ENCODE measurements at regions not wholly inside any gene's neighbourhood (a gene's known extent, or its start where the extent isn't known, plus 50 kb on each side); places are given as distances from the start of the nearest gene placed in this dataset.

- CTCF ChIA-PET: no interaction called here
- no peak for DNase-seq (ENCODE audit: low read depth, low spot score)
- TF ChIP-seq CTCF (IDR thresholded peaks at IDR 0.05; ENCODE audit: insufficient read depth, low read length, missing control alignments): no peak
- H3K4me3 ChIP-seq (ENCODE audit: low read depth, low read length): no peak overlapping the region
- POLR2A ChIA-PET: no interaction called here
Measured at GRCh38 chr11:95521133-95521542, 268.4 kb downstream of the FAM76B start.

- TF ChIP-seq CTCF (IDR thresholded peaks at IDR 0.05; ENCODE audit: insufficient read depth, low read length, missing control alignments): no peak
- H3K4me3 ChIP-seq (ENCODE audit: low read depth, low read length): no peak overlapping the region
- POLR2A ChIA-PET: no interaction called here
- no peak for DNase-seq (ENCODE audit: low read depth, low spot score)
- CTCF ChIA-PET: no interaction called here
Measured at GRCh38 chr11:95520369-95521132, 269.0 kb downstream of the FAM76B start.

- ChIA-PET CTCF (no interaction called here), POLR2A (no interaction called here)
- DNase-seq (ENCODE audit: low read depth, low spot score): no peak
- H3K4me3 ChIP-seq (ENCODE audit: low read depth, low read length): no peak overlapping the region
- TF ChIP-seq CTCF (IDR thresholded peaks at IDR 0.05; ENCODE audit: insufficient read depth, low read length, missing control alignments): no peak
Measured at GRCh38 chr11:95519912-95520311, 269.7 kb downstream of the FAM76B start.

- no peak for TF ChIP-seq CTCF (IDR thresholded peaks at IDR 0.05; ENCODE audit: insufficient read depth, low read length, missing control alignments)
- ChIA-PET POLR2A (no interaction called here), CTCF (interaction anchor here (1.0 to 3.2 kb wide), 4 partner anchors 28 to 365 kb away, joined by 3 to 16 read pairs (median 4); no protein-coding TSS in a partner anchor)
- no peak overlapping the region for H3K4me3 ChIP-seq (ENCODE audit: low read depth, low read length)
- DNase-seq (ENCODE audit: low read depth, low spot score): no peak
Measured at GRCh38 chr11:95517453-95517852, 272.1 kb downstream of the FAM76B start.

GRCh38 chr11:95516786-95517185 is 272.8 kb downstream of the FAM76B start:
- ChIA-PET CTCF (interaction anchor here (0.7 to 3.2 kb wide), 4 partner anchors 10 to 188 kb away, joined by 3 to 16 read pairs (median 4); no protein-coding TSS in a partner anchor), POLR2A (interaction anchor here (0.7 kb wide), 1 partner anchor 176 kb away, joined by 3 read pairs; no protein-coding TSS in a partner anchor)
- no peak overlapping the region for H3K4me3 ChIP-seq (ENCODE audit: low read depth, low read length)
- DNase-seq (ENCODE audit: low read depth, low spot score): peak; percentile 83
- TF ChIP-seq CTCF (IDR thresholded peaks at IDR 0.05; ENCODE audit: insufficient read depth, low read length, missing control alignments): no peak

- no peak for TF ChIP-seq CTCF (IDR thresholded peaks at IDR 0.05; ENCODE audit: insufficient read depth, low read length, missing control alignments)
- no peak for DNase-seq (ENCODE audit: low read depth, low spot score)
- ChIA-PET CTCF (interaction anchor here (0.7 to 3.2 kb wide), 5 partner anchors 9 to 446 kb away, joined by 3 to 16 read pairs (median 4); no protein-coding TSS in a partner anchor), POLR2A (interaction anchor here (0.7 kb wide), 1 partner anchor 176 kb away, joined by 3 read pairs; no protein-coding TSS in a partner anchor)
- no peak overlapping the region for H3K4me3 ChIP-seq (ENCODE audit: low read depth, low read length)
Measured at GRCh38 chr11:95516175-95516574, 273.4 kb downstream of the FAM76B start.
